ENCODE measurements at regions not wholly inside any gene's neighbourhood (a gene's known extent, or its start where the extent isn't known, plus 50 kb on each side); places are given as distances from the start of the nearest gene placed in this dataset.
"Not testable (repeated sequence)": the region's sequence is repeated elsewhere in the genome, so short reads cannot be mapped to it uniquely, and the experiment has no call there.

GRCh38 chr10:44267007-44267406 lies 117.9 kb downstream of the CXCL12 start:
- DNase-seq, result no peak

- no peak for DNase-seq
Measured at GRCh38 chr10:44264244-44264643, 120.7 kb downstream of the CXCL12 start.

GRCh38 chr10:44263771-44264170 lies 121.1 kb downstream of the CXCL12 start:
- no peak for DNase-seq

GRCh38 chr10:44262551-44263251 lies 122.2 kb downstream of the CXCL12 start:
- DNase-seq, result no peak

GRCh38 chr10:44261710-44262455 lies 123.0 kb downstream of the CXCL12 start:
- DNase-seq, result no peak

- no peak for DNase-seq
Measured at GRCh38 chr10:44261296-44261695, 123.6 kb downstream of the CXCL12 start.

- no peak for DNase-seq
Measured at GRCh38 chr10:44260286-44260928, 124.5 kb downstream of the CXCL12 start.

GRCh38 chr10:44259090-44259874 lies 125.6 kb downstream of the CXCL12 start:
- no peak for DNase-seq

GRCh38 chr10:44258460-44259089 lies 126.3 kb downstream of the CXCL12 start:
- no peak for DNase-seq

- no peak for DNase-seq
Measured at GRCh38 chr10:44258019-44258418, 126.9 kb downstream of the CXCL12 start.

- no peak for DNase-seq
Measured at GRCh38 chr10:44253769-44254462, 131.0 kb downstream of the CXCL12 start.

- not testable (repeated sequence) for DNase-seq
Measured at GRCh38 chr10:44252631-44253030, 132.3 kb downstream of the CXCL12 start.

- DNase-seq, result not testable (repeated sequence)
Measured at GRCh38 chr10:44249933-44250332, 135.0 kb downstream of the CXCL12 start.

GRCh38 chr10:44249490-44249889 lies 135.4 kb downstream of the CXCL12 start:
- DNase-seq, result no peak

GRCh38 chr10:44246700-44247099 lies 138.2 kb downstream of the CXCL12 start:
- not testable (repeated sequence) for DNase-seq

GRCh38 chr10:44246287-44246686 lies 138.6 kb downstream of the CXCL12 start:
- DNase-seq, result not testable (repeated sequence)

- no peak for DNase-seq
Measured at GRCh38 chr10:44245601-44245938, 139.3 kb downstream of the CXCL12 start.

- DNase-seq, result no peak
Measured at GRCh38 chr10:44244745-44245600, 139.9 kb downstream of the CXCL12 start.

GRCh38 chr10:44243851-44244510 lies 140.9 kb downstream of the CXCL12 start:
- no peak for DNase-seq

GRCh38 chr10:44242826-44243225 lies 142.1 kb downstream of the CXCL12 start:
- DNase-seq, result no peak

GRCh38 chr10:44242091-44242490 lies 142.8 kb downstream of the CXCL12 start:
- no peak for DNase-seq
